SH-SY5Y (cell line): ENCODE measurements at regions not wholly inside any gene's neighbourhood (a gene's known extent, or its start where the extent isn't known, plus 50 kb on each side); places are given as distances from the start of the nearest gene placed in this dataset.

Source experiments
- GATA2 ChIP-seq: IDR thresholded peaks from 2 replicates; pipeline ENCODE4 v1.6.1; 2011; ENCODE audit warnings: mild to moderate bottlenecking, low read depth, low read length
- GATA3 ChIP-seq: IDR thresholded peaks from 2 replicates; pipeline ENCODE4 v1.6.1; 2011; ENCODE audit warnings: low read depth, mild to moderate bottlenecking, low read length, moderate library complexity

DNA sequence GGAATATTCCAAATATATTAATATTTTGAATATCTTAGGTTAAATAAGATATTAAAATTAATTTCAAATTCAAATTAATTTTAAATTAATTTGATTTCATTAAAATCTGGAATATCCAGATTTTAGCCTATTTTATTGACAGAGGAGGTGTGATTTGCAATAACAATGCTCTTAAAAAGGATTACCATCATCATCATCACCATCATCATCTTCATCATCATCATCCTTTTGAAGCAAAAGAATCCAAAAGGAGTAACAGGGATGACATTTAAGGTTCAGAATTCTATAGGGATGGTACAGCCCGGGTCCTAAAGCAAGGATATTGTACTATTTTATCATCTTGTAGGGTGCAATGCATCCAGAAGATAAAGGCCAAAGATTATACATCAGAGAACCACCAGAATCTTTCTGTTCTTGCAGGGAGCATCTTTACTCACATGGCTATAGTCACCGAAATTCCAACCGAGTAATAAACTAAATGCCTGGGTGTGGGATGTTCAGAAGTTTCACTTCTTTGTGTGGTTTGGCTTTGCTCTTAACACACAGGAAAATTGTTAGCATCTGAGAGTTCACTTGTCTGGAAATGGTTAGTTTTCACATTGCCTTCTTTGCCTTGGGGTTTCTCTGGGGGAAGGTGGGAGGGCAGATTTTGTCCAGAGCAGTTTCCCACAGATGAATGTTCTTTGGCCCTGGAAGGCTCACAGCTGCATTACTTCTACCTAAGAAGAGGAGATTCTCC lies 99.1 kb upstream of the ITGA6 start:
- TF ChIP-seq GATA2 (no peak), GATA3 (no peak)

DNA sequence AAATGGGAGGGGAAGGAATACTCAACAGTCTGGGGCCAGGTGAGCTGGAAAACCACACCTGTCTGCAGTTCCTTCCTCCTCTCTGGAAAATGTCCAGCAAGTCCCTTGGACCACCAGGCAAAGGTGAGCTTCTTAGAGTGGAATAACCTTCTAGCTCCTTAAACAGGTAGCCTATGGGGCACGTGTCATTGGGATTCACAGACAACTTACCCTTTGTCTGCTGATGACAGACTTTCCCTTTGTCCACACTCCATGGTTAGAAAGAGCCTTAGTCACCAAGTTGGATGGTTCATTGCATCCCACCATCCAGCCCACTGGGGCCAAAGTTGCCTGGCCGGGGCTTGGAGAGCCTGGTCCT lies 98.0 kb upstream of the ITGA6 start:
- no peak for TF ChIP-seq GATA2
- TF ChIP-seq GATA3: no peak

DNA sequence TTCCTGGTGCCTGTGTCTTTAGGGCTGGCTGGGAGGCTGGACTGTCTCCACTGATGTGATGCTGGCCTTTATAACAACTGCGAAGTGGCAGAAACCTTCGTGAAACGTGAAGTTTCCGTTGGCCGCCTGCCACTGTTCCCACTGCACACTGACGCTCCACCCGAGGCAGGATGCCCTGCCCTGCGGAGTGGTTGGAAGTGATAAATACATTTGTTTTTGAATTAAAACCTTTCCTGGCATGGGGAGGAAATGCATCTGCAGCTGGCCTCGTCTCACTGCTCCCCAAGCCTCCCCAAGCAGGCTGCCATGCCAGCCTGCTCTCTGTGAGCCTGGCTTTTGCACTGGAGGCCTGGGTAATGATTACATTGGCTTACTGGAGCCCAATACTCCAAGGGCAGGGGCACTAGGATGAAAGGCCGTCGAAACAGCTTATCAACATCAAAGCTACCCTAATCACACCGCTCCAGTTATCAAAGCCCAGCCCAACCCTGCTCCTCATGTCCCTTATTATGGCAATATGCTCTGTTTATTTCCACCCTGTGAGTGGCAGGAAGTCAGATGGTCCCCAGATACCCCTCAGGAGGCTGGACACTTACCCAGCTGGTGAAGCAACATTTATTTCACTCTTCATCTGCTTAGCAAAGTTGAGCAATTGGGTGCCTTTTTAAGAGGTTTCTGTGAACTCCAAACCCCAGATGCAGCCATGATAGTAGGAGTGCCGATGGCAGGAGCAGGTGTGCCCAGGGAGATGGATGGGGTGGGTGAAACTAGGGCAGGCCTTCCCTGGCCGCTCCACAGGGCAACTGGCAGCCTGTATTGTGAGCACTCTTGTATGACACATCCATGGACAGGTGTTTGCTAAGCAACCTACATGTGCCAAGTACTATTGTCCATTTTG lies 97.4 kb upstream of the ITGA6 start:
- TF ChIP-seq GATA3 (no peak), GATA2 (no peak)

DNA sequence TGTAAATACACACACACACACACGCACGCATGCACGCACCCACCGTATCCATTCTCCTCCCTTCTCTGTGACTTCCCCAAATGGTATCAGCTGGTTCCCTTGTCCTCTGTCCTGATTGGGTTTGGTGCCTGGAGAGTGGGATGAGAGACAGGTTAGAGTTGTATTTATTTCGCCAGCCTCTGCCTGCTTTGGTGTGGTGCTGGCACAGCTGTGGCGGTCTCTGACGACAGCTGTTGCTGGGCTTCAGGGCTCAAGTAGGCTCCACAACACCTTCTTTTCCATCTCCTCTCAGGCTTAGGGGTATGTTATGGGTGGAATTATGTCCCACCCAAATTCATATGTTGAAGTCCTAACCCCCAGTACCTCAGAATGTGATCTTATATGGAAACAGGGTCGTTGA lies 94.9 kb upstream of the ITGA6 start:
- TF ChIP-seq GATA3 (no peak), GATA2 (no peak)

DNA sequence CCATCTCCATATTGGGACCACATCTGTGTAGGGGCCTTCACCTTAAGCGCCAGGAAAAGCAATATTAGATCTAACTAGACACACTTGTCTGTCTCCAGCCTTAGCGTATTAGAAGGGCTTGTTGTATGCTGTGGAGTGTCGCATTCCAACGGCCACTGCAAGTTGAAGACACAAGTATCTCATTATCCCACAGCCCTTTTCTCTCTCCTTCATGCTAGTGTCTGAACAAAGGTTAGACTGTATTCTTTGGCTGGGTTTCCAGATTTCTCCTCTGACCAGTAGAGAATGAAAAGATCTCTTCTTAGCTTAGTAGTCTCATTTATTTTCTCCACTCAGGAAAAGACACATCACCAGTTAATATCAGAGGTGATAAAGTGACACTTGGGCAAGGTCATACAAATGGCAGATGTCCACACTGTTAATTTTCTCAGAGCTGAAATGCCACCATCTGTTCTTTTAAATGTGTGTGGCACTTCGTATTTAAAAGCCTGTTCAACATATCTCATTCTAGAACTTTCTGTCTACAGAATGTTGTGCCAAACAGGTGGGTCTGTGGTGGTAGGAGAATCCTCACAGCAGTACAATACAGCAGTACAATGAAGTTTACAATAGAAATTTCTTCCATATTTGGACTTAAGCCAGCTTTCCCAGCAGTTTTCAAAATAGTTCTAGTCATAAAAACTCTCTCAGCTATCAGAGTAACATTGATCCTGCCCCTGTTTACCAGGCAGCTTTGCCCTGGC lies 94.0 kb upstream of the ITGA6 start:
- TF ChIP-seq GATA2 (no peak), GATA3 (no peak)

DNA sequence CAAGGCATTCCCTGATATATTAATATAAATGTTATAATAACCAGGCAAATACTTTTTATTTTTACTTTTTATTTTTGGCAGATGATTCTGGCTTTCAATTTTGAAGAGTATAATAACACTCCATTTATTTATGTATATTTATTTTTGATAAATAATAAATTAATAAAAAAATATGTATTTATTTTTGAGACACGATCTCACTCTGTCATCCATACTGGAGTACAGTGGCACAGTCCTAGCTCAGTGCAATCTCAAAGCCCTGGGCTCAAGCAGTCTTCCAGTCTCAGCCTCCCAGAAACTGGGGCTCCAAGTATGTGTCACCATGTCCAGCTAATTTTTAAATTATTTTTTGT lies 93.4 kb upstream of the ITGA6 start:
- no peak for TF ChIP-seq GATA2
- TF ChIP-seq GATA3: no peak

DNA sequence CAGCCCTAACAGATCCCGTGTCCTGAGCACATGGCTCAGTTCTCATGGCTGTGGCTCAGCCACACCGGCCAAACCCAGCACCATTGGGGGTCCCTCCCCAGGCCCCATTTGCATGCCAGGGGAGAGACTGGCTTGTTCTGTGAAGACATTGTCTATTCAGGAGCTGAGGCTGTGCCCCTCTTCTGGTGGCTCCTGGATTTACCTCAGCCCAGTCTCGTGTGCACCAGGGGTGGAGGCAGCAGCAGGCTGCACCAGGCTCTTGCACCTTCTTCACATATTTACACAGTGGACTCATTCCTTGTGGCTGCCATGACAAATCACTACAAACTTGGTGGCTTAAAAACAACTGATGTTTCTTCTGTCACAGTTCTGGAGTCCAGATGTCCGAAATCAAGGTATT lies 92.4 kb upstream of the ITGA6 start:
- no peak for TF ChIP-seq GATA2
- no peak for TF ChIP-seq GATA3

DNA sequence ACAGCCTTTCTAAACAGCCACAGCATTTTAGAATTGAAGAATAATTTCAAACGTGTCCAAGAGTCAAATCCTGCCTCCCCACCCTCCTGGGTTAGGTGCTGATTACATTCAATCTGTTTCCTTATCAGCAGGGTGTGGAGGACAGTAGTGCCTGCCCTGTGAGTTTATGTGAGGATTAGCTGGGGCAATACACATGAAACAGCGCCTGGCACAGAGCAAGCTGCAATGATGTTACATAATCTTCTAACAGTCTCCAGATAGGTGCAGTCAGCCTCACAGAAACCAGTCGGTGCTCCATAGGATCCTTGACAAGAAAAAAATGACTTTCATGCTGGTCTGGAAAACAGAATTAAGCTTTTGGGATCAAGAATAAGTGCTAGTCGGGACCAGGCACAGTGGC lies 91.7 kb upstream of the ITGA6 start:
- TF ChIP-seq GATA2: no peak
- no peak for TF ChIP-seq GATA3

DNA sequence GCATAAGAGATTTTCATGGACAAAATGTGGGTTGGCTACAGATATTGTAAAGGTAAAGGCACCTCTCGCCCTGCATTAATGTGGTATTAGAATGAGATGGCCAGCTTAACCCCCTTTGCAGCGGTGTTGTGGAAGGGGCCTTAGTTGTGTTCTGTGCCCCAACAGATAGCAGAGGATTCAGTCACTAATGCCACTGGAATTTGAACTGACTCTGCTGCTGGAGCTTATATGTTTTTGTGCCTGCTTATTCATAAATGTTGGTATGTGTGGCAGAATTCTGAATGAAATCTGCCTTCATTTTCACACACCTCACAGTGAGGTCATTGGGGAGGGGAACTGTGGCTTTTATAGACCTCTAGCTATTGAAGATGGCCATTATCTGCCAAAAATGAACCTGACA lies 90.7 kb upstream of the ITGA6 start:
- TF ChIP-seq GATA2 (no peak), GATA3 (no peak)

DNA sequence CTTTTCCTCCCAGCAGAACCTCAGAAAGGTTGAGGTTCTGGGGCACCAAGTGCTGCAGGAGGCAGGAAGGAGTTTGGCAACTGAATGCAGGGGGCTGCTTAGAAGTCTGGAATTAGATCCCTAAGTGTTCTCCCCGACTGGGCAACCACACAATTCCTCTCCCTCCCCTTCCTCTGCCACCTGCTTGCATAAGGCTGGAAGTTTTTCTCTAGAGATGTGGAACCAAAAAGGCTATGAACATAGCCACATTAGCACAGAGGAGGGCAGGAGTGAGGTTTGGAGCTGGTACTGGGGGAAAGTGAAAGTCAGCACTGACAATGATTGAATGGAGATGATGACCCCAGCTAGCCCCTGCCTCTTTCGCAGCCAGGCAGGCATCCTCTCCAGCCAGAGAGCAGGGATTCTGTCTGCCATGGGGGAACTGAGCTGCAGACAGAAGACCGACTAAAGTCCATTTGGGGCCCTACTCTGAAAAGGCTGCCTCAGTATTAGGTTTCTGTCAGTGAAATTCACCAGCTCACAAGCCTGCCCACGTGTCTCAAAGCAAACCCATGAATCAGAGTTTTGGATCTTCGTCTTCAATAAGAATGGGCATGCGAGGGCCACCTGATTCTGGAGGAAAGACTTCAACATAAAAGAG lies 87.9 kb upstream of the ITGA6 start:
- TF ChIP-seq GATA3: no peak
- no peak for TF ChIP-seq GATA2

DNA sequence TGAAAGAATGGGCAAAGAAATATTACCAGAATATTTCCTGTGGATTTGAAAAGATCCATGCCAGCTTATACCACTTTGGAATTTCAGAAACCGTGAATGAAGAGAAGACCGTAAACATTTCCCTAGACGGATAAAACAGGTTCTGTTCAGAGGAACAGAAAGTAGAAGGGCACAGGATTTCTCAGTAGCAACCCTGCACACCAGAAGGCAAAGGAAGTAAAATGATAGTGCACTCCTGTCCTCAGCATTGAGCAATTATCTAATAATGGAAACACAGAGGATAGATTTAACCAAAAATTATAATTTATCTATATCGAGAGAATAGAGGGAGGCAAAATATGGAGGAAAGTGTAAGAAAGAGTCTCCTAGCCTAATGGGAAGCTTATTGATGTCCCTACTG lies 87.0 kb upstream of the ITGA6 start:
- TF ChIP-seq GATA3 (no peak), GATA2 (no peak)

DNA sequence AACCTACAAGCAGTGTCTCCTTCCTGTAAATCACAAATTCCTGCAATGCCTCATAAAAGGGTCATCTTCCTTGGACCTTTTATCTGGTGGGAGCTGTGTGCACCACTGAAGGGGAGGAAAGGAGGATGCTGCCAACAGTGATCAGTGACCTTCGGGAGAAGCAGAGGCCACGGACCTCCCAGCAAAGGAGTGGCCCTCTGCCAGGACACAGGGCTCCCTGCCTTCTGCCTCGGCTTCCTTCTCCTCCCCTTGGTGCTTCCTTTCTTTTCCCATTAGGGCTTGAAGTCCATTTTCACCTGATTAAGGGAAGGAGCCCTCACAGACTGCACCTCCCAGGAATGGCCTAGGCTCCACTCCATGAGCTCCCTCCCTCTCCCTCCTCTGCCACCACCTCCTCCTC lies 85.3 kb upstream of the ITGA6 start:
- TF ChIP-seq GATA3: no peak
- no peak for TF ChIP-seq GATA2

DNA sequence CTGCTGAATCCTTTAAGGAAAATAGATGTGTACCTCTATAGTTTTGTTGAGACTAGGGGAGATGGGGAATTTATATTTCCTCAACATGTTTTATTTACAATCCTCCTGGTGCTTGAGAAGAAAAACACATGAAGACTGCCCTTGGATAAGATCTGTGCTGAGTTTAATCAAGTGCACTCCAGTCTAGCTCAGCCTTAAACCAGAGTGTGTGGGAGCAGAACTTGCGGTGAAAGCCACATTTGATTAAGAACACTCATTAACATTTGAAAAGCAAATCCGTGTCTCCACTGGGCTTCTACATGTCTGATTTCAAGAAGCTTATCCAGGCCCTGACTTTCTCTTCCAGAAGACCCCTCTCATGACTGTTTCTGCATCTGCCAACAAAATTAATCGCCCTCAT lies 84.8 kb upstream of the ITGA6 start:
- no peak for TF ChIP-seq GATA3
- no peak for TF ChIP-seq GATA2

DNA sequence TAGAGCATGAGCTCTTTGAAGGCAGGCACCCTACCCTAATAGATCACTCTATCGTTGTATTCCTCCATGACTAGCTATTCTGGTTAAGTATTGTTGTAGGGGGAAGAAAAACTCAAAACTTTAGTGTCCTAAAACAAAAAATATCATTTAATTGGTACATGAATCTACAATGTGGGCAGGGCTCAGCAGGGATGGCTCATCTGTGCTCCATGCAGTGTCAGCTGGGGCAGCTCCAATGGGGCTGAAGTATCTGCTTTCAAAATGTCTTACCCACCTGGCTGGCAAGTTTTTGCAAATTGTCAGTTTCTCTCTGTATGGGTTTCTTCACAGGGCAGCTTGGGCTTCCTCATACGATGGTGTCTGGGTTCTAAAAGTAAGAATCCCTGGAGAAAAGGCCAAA lies 83.2 kb upstream of the ITGA6 start:
- TF ChIP-seq GATA3: no peak
- TF ChIP-seq GATA2: no peak
